BJ (cell line): ENCODE measurements at regions not wholly inside any gene's neighbourhood (a gene's known extent, or its start where the extent isn't known, plus 50 kb on each side); places are given as distances from the start of the nearest gene placed in this dataset.

ENCODE experiments used
- CTCF ChIA-PET: fragments of 350-600 bp; formaldehyde crosslinking; extraction: SDS; loops from one replicate; lab custom pipeline; 2021; ENCODE audit warnings: antibody characterized with exemption, inconsistent platforms; lab: Yijun Ruan, JAX
- POLR2A ChIA-PET: fragments of 300-600 bp; sonication (Branson Sonifier 250); formaldehyde crosslinking; extraction: SDS; loops from one replicate; lab custom pipeline; 2021; ENCODE audit warnings: antibody characterized with exemption; lab: Charles Lee
- DNase-seq: peaks from one replicate; pipeline ENCODE4 v3.0.0-alpha.2; 2011; ENCODE audit warnings: low read depth
- H3K27me3 ChIP-seq: 2 replicates; pipeline ENCODE4 v1.6.0; 2011; ENCODE audit warnings: low read length; ENCODE audit not compliant: control insufficient read depth, insufficient read depth
- H3K36me3 ChIP-seq: 2 replicates; pipeline ENCODE4 v1.5.1; 2011; ENCODE audit warnings: low read length; ENCODE audit not compliant: control insufficient read depth, insufficient read depth
- H3K4me3 ChIP-seq: 2 replicates; pipeline ENCODE4 v1.5.1; 2011; ENCODE audit warnings: low read depth, mild to moderate bottlenecking, control low read depth, low read length
- CTCF ChIP-seq: IDR thresholded peaks from 2 replicates; pipeline ENCODE4 v1.5.1; 2011; ENCODE audit warnings: low read depth, mild to moderate bottlenecking, control low read depth, inconsistent platforms, low read length, moderate library complexity; ENCODE audit not compliant: insufficient read depth

- ChIA-PET POLR2A (interaction anchor here (0.5 kb wide), 1 partner anchor 34 kb away, joined by 3 read pairs; no protein-coding TSS in a partner anchor), CTCF (interaction anchor here (0.7 to 1.4 kb wide), 3 partner anchors 27 to 745 kb away, joined by 3 to 4 read pairs (median 3); no protein-coding TSS in a partner anchor)
- TF ChIP-seq CTCF: no peak
- DNase-seq: peak; percentile 60
- no peak overlapping the region for H3K4me3 ChIP-seq
- no peaks in the 10 kb centered on the region for H3K36me3 ChIP-seq
- H3K27me3 ChIP-seq: no peaks in the 10 kb centered on the region
Observed at GRCh38 chr16:72493716-72494415, 321.9 kb upstream of the PMFBP1 start.

- Histone ChIP-seq H3K27me3 (no peaks in the 10 kb centered on the region), H3K36me3 (no peaks in the 10 kb centered on the region), H3K4me3 (no peak overlapping the region)
- ChIA-PET POLR2A (no interaction called here), CTCF (no interaction called here)
- no peak for TF ChIP-seq CTCF
- no peak for DNase-seq
Observed at GRCh38 chr16:72487283-72487682, 315.3 kb upstream of the PMFBP1 start.

- no peak for TF ChIP-seq CTCF
- ChIA-PET POLR2A (no interaction called here), CTCF (interaction anchor here (0.6 kb wide), 1 partner anchor 16 kb away, joined by 3 read pairs; no protein-coding TSS in a partner anchor)
- H3K36me3 ChIP-seq: no peaks in the 10 kb centered on the region
- H3K27me3 ChIP-seq: no peaks in the 10 kb centered on the region
- DNase-seq: no peak
- H3K4me3 ChIP-seq: no peak overlapping the region
Observed at GRCh38 chr16:72482695-72483094, 310.7 kb upstream of the PMFBP1 start.

- DNase-seq: no peak
- no peak for TF ChIP-seq CTCF
- no peaks in the 10 kb centered on the region for H3K36me3 ChIP-seq
- no peak overlapping the region for H3K4me3 ChIP-seq
- POLR2A ChIA-PET: no interaction called here
- CTCF ChIA-PET: interaction anchor here (0.8 kb wide), 1 partner anchor 686 kb away, joined by 3 read pairs; no protein-coding TSS in a partner anchor
- H3K27me3 ChIP-seq: no peaks in the 10 kb centered on the region
Observed at GRCh38 chr16:72481419-72481818, 309.5 kb upstream of the PMFBP1 start.

- POLR2A ChIA-PET: no interaction called here
- no peak for DNase-seq
Observed at GRCh38 chr16:72480911-72481310, 309.0 kb upstream of the PMFBP1 start.

More at GRCh38 chr16:72480911-72481310, 309.0 kb upstream of the PMFBP1 start:
- no peaks in the 10 kb centered on the region for H3K27me3 ChIP-seq
- H3K36me3 ChIP-seq: no peaks in the 10 kb centered on the region
- H3K4me3 ChIP-seq: no peak overlapping the region
- CTCF ChIA-PET: interaction anchor here (0.8 kb wide), 1 partner anchor 686 kb away, joined by 3 read pairs; no protein-coding TSS in a partner anchor
- no peak for TF ChIP-seq CTCF
